ENCODE measurements at regions not wholly inside any gene's neighbourhood (a gene's known extent, or its start where the extent isn't known, plus 50 kb on each side); places are given as distances from the start of the nearest gene placed in this dataset.

- no peak overlapping the region for H3K4me3 ChIP-seq (ENCODE audit: low read length)
- no peak for TF ChIP-seq CTCF (conservative IDR thresholded peaks at IDR 0.05; ENCODE audit: low read depth, low read length)
- DNase-seq (ENCODE audit: low read depth), result no peak
Observed at GRCh38 chr1:72336776-72337175, 54.4 kb upstream of the NEGR1 start.

All from retinal pigment epithelial cell (primary cell).